ENCODE measurements at regions not wholly inside any gene's neighbourhood (a gene's known extent, or its start where the extent isn't known, plus 50 kb on each side); places are given as distances from the start of the nearest gene placed in this dataset.

DNA sequence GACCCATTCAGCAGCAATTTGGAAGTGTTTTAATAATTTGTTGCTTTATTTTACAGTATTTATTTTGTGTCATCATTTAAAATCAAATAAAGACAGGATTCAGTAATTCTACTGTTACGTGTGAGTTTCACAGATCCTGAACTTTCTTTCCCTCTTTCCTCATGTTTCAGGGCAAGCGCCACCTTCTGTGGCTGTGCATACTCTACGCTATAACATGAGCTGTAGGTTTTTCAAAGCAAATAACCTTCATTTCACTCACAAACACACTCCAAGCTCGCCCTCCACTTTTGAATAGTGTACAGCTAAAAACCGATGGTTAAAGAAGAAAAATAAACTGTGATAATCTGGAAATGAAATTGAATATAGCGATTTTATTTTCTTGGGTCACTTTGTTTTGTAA is 753.3 kb downstream of the OLFM4 start:
- Histone ChIP-seq H3K9me3 (replicated peaks; ENCODE audit: control insufficient read depth, insufficient read depth, low read length) (no peaks in the 10 kb centered on the region), H3K4me3 (replicated peaks in 1 of 3; ENCODE audit: insufficient read depth in 1 of 3, low read depth in 1 of 3, low read length in 3 of 3) (no peak overlapping the region), H3K4me1 (ENCODE audit: control insufficient read depth, extremely low read depth, insufficient read depth, low read length) (no peaks in the 10 kb centered on the region), H3K36me3 (ENCODE audit: control insufficient read depth in 2 of 2, extremely low read depth in 1 of 2, insufficient read depth in 2 of 2, low read length in 2 of 2) (no peaks in the 10 kb centered on the region), H3K27me3 (ENCODE audit: control insufficient read depth in 2 of 2, insufficient read depth in 2 of 2, low read length in 2 of 2) (no peaks in the 10 kb centered on the region), H3K4me2 (ENCODE audit: insufficient read depth, low read length) (no peak overlapping the region), H3K27ac (ENCODE audit: insufficient read depth, low read depth, low read length) (no peak overlapping the region), H3K79me2 (ENCODE audit: control insufficient read depth, insufficient read depth, low read length) (no peaks in the 10 kb centered on the region), H4K20me1 (replicated peaks; ENCODE audit: control insufficient read depth, extremely low read depth, insufficient read depth, low read length) (no peaks in the 10 kb centered on the region), H3K9me1 (replicated peaks; ENCODE audit: control insufficient read depth, extremely low read depth, insufficient read depth, low read length) (no peaks in the 10 kb centered on the region), H2AFZ (ENCODE audit: low read depth, low read length) (no peak overlapping the region), H3K9ac (replicated peaks; ENCODE audit: extremely low read depth, insufficient read depth, low read length) (no peak overlapping the region)
- FAIRE-seq (no peak), DNase-seq (ENCODE audit: low read depth, low spot score) (no peak)
- dilution Hi-C loops (cut with MboI; ENCODE audit: extremely low pct_ligation_motif_present, low sequenced_read_pairs), result no loop called here
- BruUV-seq (replicated peaks), result no TSS peak
- TF ChIP-seq, protein P1, sequence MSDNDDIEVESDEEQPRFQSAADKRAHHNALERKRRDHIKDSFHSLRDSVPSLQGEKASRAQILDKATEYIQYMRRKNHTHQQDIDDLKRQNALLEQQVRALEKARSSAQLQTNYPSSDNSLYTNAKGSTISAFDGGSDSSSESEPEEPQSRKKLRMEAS (IDR thresholded peaks at IDR 0.05; ENCODE audit: insufficient read depth, insufficient read length), result no peak
- TF ChIP-seq FOS (IDR thresholded peaks at IDR 0.05; ENCODE audit: borderline replicate concordance, insufficient read depth, low read length) (no peak), MYC (IDR thresholded peaks at IDR 0.05; ENCODE audit: low read depth, low read length) (no peak), JUN (IDR thresholded peaks at IDR 0.05; ENCODE audit: borderline replicate concordance, insufficient read depth, insufficient read length, low read depth) (no peak), POLR2AphosphoS5 (IDR thresholded peaks at IDR 0.05; ENCODE audit: insufficient read depth, low read depth, low read length) (no peak), EZH2 (IDR thresholded peaks at IDR 0.05; ENCODE audit: borderline replicate concordance, low read depth, low read length, severe bottlenecking) (no peak), POLR2A (IDR thresholded peaks at IDR 0.05; ENCODE audit: low read depth, low read length) (no peak)
- TF ChIP-seq, protein P2, sequence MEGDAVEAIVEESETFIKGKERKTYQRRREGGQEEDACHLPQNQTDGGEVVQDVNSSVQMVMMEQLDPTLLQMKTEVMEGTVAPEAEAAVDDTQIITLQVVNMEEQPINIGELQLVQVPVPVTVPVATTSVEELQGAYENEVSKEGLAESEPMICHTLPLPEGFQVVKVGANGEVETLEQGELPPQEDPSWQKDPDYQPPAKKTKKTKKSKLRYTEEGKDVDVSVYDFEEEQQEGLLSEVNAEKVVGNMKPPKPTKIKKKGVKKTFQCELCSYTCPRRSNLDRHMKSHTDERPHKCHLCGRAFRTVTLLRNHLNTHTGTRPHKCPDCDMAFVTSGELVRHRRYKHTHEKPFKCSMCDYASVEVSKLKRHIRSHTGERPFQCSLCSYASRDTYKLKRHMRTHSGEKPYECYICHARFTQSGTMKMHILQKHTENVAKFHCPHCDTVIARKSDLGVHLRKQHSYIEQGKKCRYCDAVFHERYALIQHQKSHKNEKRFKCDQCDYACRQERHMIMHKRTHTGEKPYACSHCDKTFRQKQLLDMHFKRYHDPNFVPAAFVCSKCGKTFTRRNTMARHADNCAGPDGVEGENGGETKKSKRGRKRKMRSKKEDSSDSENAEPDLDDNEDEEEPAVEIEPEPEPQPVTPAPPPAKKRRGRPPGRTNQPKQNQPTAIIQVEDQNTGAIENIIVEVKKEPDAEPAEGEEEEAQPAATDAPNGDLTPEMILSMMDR (IDR thresholded peaks at IDR 0.05; ENCODE audit: extremely low read depth in 1 of 2, insufficient read depth in 1 of 2, low read depth in 1 of 2, low read length in 2 of 2), result no peak
- ChIA-PET CTCF (interaction anchor here (1.0 to 1.2 kb wide), 2 partner anchors 21 to 532 kb away, joined by 6 to 7 read pairs; no protein-coding TSS in a partner anchor), POLR2A (no interaction called here)
- intact Hi-C loops (cut with micrococcal nuclease), result no loop called here
